GM18508 (cell line): ENCODE measurements at regions not wholly inside any gene's neighbourhood (a gene's known extent, or its start where the extent isn't known, plus 50 kb on each side); places are given as distances from the start of the nearest gene placed in this dataset.
"Not testable (repeated sequence)": the region's sequence is repeated elsewhere in the genome, so short reads cannot be mapped to it uniquely, and the experiment has no call there.

Experiments
- ATAC-seq: cut with Tn5 transposase; IDR thresholded peaks from one replicate; pipeline ENCODE4 v1.9.1; 2021; ENCODE audit warnings: moderate number of reproducible peaks; ENCODE audit not compliant: insufficient read depth, unreplicated experiment

DNA sequence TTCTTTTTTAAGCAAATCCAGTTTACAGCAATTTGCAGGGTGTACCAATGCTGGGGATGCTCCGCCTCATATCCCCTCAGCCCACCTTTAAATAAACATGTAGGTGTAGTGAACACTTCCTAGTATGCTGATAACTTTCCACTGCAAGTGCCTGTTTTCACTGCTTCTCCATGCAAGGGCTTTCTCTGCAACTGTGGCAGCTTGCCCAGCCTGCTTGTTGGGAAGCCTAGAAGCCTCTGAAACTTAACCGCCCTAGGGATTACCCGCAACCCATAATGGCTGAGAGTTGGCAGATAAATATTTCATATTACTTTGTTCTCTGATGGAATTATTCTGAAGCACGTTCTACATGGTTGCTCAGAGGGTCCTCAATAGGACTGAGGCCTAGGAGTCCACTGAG lies 253.7 kb upstream of the DDX53 start:
- no peak for ATAC-seq

- ATAC-seq = no peak
Measured at GRCh38 chrX:22748093-22748999, 251.4 kb upstream of the DDX53 start.

DNA sequence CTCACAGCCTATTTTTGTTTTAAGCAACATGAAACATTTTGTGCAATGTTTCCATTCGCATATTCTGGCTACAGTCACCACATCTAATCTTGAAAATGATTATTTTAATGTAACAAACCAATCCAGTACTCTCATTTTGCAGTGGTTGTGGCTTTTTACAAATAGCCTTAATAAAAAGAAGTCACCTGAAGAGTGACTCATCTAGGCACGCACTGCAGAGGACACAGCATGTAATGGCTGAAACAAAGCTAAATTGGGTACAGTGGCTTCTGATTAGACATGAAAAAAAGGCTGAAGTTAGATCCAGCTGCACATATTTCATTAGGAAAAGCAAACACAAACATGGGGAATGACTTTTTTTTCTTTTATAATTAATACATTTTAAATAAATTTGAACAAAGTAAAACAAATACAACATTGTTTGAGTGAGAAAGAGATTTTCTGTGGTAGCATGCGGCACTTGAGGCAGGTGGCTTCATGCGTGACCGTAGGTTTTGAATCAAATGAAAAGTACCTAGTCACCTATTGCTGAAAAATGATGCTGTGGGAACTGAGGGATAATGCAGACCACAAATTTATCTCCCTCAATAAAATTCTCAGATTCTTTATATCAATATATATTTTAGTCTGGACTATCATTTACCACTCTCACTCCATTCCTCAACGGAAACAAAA lies 240.8 kb upstream of the DDX53 start:
- ATAC-seq = no peak

DNA sequence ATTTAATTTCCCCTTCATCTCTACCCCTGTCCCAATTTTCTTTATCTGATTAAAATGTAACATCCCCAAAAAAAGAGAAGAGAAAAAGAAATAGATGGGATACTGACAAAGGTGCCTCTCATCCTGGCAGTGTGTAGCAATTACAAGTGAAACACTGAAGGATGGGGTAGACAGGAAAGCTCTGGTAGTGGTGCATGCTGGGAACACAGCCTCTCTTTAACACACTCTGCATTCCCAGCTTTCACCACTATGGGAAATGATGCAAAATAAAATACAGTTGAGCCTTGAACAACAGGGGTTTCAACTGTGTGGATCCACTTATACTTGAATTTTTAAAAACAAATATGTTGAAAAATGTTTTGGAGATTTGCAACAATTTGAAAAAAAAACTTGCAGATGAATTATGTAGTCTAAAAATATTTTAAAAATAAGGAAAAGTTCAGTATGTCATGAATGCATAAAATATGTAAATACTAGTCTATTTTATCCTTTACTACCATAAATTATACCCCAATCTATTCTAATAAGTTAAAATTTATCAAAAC lies 239.2 kb upstream of the DDX53 start:
- no peak for ATAC-seq

GRCh38 chrX:22788221-22788620 lies 211.5 kb upstream of the DDX53 start:
- ATAC-seq = no peak

DNA sequence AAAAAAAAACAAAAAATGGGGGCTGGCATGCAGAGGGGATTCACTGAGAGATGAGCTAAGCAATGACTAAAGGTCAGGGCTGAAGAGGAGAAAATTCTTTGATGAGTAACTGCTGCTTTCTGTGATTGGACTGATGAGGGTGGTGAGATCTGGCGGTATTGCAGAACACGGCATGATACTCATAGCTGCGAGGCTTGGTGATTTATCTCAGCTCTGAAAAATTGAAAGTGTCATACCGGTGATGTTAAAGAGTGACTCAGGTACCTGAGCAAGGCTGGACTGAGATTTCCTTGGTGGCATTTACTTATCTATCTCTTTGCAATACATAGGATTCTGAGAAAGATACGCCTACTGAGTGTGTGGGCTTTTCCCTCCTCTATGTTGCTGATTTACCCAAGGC lies 204.1 kb upstream of the DDX53 start:
- no peak for ATAC-seq

GRCh38 chrX:22800360-22800759 lies 199.4 kb upstream of the DDX53 start:
- ATAC-seq = no peak

DNA sequence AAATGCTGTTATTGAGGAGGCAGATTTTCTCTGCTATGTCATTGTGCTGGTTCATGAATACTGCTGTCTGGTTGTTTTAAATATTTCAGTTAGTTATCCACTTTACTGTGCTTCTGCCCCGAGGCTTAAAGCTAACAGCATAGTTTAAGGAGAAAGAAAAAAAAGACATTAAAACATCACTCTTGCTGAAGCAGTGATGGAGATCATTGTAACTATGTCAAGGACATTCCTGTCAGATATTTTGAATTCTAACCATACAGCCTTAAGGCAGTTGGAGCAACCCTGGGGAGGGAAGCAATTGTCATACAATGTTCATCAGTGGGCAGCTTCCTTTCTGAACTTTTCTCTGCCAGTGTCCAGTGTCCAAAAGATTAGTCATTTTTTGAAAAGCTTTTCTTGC lies 199.0 kb upstream of the DDX53 start:
- no peak for ATAC-seq

DNA sequence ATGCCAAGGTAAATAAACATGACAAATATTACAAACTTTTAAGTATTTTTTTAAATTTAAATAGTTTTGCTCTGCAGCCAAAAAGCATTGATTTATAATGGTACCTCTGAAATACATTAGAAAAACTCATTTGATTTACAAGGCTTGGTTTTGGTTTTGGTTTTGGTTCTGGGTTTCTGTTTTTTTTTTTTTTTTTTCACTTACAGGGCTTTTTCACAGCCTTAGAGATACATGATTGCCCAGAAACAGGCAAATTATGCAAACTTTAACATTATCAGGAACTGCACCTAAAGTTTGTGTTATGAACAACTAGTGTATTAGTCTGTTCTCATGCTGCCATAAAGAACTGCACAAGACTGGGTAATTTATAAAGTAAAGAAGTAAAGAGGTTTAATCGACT lies 196.4 kb upstream of the DDX53 start:
- ATAC-seq = no peak

- ATAC-seq = no peak
Measured at GRCh38 chrX:22810876-22811275, 188.9 kb upstream of the DDX53 start.

DNA sequence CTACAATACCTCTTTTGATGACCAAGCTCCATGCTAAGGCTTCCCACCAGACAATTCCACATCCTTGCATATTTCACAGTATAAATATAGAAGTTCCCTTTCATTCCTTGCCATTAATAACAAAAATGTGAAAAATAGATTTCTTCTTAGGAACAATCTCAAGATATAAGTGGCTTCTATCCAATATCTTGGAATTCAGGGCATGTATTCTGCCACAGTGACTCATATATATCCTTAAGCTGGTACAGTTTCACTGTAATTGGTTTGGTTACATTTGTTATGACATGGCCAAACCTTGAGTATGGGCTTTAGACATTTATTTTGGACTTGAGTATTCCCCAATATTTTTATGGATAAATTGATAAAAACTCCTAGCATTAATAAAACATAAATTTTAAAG lies 181.7 kb upstream of the DDX53 start:
- ATAC-seq = no peak

DNA sequence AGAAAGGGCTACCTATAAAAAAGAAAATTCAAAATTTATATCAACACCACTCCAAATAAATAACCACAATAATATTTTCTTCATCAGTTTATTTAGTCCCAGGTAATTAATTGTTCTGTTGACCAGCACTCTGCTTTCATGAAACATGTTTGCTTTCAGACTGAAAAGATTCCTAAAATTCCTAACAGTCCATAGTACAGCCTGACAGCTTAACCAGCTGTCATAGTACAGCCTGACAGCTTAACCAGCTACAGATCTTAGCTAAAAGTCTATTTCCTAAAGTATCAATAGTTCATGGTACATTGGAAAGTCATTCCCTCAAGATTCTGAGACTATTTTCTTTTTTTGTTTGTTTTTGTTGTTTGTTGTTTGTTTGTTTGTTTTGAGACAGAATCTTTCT lies 144.1 kb upstream of the DDX53 start:
- no peak for ATAC-seq

- ATAC-seq = no peak
Measured at GRCh38 chrX:22859642-22860041, 140.1 kb upstream of the DDX53 start.

GRCh38 chrX:22866801-22867200 lies 133.0 kb upstream of the DDX53 start:
- ATAC-seq = not testable (repeated sequence)

DNA sequence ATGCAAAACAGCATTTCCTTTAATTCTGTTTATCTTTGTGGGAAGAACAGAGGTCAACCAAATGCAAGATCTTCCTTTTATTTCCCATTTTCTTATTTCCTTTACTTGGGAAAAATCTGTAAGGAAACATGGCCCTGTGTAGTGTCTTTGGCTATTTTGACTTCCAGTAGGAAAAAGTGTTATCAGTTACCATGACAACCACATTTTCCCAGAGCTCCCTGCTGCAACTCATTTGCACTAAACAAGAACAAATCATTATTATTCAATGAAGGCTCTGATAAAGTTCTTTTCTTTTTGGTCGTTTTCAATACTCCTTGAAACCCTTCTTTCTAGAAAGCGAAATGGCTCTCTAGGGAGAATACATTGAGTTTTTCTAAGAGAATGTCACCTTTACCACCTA lies 117.2 kb upstream of the DDX53 start:
- no peak for ATAC-seq

GRCh38 chrX:22889819-22890218 lies 109.9 kb upstream of the DDX53 start:
- no peak for ATAC-seq

DNA sequence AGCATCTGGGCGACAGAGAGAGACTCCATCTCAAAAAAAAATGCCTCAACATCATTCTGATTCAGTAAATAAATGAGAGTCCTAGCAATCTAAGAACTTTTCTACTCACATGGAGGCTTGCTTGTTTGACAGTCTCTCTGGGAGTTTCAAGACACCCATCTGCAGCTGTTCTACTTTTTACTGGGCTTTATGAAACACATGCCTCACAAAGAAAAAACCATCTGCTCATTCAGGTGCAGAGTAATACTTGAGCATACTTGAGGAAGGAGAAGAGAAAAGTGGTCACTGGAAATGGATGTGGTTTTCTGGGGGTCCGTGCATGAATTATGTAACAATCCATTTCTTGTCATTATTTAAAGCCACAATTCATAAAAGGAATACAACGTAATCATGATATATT lies 87.1 kb upstream of the DDX53 start:
- ATAC-seq = no peak

- ATAC-seq = no peak
Measured at GRCh38 chrX:22922961-22923360, 76.8 kb upstream of the DDX53 start.

DNA sequence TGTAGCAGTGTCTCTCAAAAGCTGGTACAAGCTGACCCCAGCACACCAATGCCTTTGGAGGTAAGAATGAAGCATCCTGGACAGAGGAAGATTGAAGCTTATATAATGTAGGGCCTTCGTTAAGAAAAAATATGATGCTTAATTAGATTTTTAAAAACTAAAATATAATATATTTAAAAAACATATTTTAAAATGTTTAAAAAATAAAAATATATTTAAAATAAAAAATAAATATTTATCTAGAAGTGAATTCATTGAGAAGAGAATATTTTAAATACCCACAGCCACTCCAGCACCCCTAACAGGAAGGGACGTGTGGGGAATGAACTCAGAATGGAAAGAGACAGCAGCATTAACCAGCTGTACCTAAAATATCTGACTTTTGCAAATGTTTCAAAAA lies 65.1 kb upstream of the DDX53 start:
- no peak for ATAC-seq

DNA sequence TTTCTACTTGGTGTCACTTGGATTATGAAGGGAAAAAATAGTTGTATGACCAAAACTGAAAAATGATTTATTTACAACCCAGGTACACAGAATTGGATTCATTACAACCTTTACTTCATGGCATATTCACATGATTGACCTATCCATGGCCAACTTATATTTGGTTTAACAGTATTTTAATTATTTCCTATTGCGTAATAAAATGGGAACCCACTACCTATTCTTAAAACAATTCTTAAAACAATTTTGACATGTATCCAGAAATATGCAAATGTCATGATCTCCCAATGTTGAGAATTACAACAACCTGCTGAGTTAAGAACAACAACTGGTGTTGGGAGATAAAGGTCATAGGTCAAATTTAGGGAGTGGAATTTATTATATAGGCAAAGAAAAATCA lies 54.8 kb upstream of the DDX53 start:
- no peak for ATAC-seq
